GM12878 (cell line): ENCODE measurements at regions not wholly inside any gene's neighbourhood (a gene's known extent, or its start where the extent isn't known, plus 50 kb on each side); places are given as distances from the start of the nearest gene placed in this dataset.
A peak's percentile ranks its signal among the peaks of the same experiment; 100 is the strongest.

Experiments
- ASH2L ChIP-seq: fragments of 300-600, 200-600 bp; sonication (generic); IDR thresholded peaks from 2 replicates; pipeline ENCODE4 v1.6.1; 2017; ENCODE audit warnings: low read depth, mild to moderate bottlenecking, borderline replicate concordance
- BCL3 ChIP-seq: IDR thresholded peaks from 2 replicates; pipeline ENCODE4 v1.6.1; 2011; ENCODE audit warnings: borderline replicate concordance, low read depth, mild to moderate bottlenecking, moderate library complexity, low read length; ENCODE audit not compliant: insufficient read depth, poor library complexity, severe bottlenecking
- CEBPZ ChIP-seq: fragments of 150-350 bp; IDR thresholded peaks from 2 replicates; pipeline ENCODE4 v1.6.1; 2016; ENCODE audit warnings: low read depth, low read length
- CHD4 ChIP-seq: fragments of 200-600 bp; sonication (generic); IDR thresholded peaks from 2 replicates; pipeline ENCODE4 v1.6.1; 2016; ENCODE audit warnings: mild to moderate bottlenecking
- CREB1 ChIP-seq: IDR thresholded peaks from 2 replicates; pipeline ENCODE4 v1.6.1; 2012; ENCODE audit warnings: low read depth, mild to moderate bottlenecking, inconsistent platforms
- ESRRA ChIP-seq: IDR thresholded peaks from 2 replicates; pipeline ENCODE4 v1.6.1; 2012; ENCODE audit warnings: mild to moderate bottlenecking, low read length, improper control_type of control experiment
- HDGF ChIP-seq: fragments of 450-650 bp; IDR thresholded peaks from 2 replicates; pipeline ENCODE4 v1.6.1; 2016; ENCODE audit warnings: antibody characterized with exemption
- JUND ChIP-seq: IDR thresholded peaks from 2 replicates; pipeline ENCODE4 v1.6.1; 2012; ENCODE audit warnings: low read depth, mild to moderate bottlenecking, low read length, improper control_type of control experiment, moderate library complexity
- KLF5 ChIP-seq: fragments of 450-650 bp; IDR thresholded peaks from 2 replicates; pipeline ENCODE4 v1.6.1; 2014; ENCODE audit warnings: mild to moderate bottlenecking; ENCODE audit not compliant: partially characterized antibody
- NBN ChIP-seq: fragments of 450-650 bp; IDR thresholded peaks from 2 replicates; pipeline ENCODE4 v1.6.1; 2016
- NFXL1 ChIP-seq: fragments of 450-650 bp; IDR thresholded peaks from 2 replicates; pipeline ENCODE4 v1.6.1; 2017; ENCODE audit warnings: antibody characterized with exemption, mild to moderate bottlenecking, borderline replicate concordance
- NKRF ChIP-seq: fragments of 450-650 bp; conservative IDR thresholded peaks from 2 replicates; pipeline ENCODE4 v1.6.1; 2017; ENCODE audit warnings: mild to moderate bottlenecking, moderate library complexity
- POLR2A ChIP-seq: IDR thresholded peaks from 2 replicates; pipeline ENCODE4 v1.6.1; 2011; ENCODE audit warnings: low read depth, mild to moderate bottlenecking, low read length
- POLR2AphosphoS2 ChIP-seq: IDR thresholded peaks from 2 replicates; pipeline ENCODE4 v1.6.1; 2011; ENCODE audit warnings: low read depth, mild to moderate bottlenecking, low read length, improper control_type of control experiment, moderate library complexity
- RBBP5 ChIP-seq: fragments of 200-600 bp; sonication (generic); conservative IDR thresholded peaks from 2 replicates; pipeline ENCODE4 v1.6.1; 2016
- SMAD5 ChIP-seq: IDR thresholded peaks from 2 replicates; pipeline ENCODE4 v1.6.1; 2016; ENCODE audit warnings: antibody characterized with exemption, low read depth
- SREBF2 ChIP-seq: IDR thresholded peaks from 2 replicates; pipeline ENCODE4 v1.6.1; 2012; ENCODE audit warnings: mild to moderate bottlenecking, low read length
- STAT3 ChIP-seq: IDR thresholded peaks from 2 replicates; pipeline ENCODE4 v1.6.1; 2011; ENCODE audit warnings: low read depth, low read length, improper control_type of control experiment
- TAF1 ChIP-seq: IDR thresholded peaks from 2 replicates; pipeline ENCODE4 v1.6.1; 2011; ENCODE audit warnings: mild to moderate bottlenecking, low read depth, low read length, borderline replicate concordance
- TCF7 ChIP-seq: IDR thresholded peaks from 2 replicates; pipeline ENCODE4 v1.6.1; 2014; ENCODE audit warnings: antibody characterized with exemption, borderline replicate concordance
- ZBTB33 ChIP-seq: fragments of 450-650 bp; IDR thresholded peaks from 2 replicates; pipeline ENCODE4 v1.6.1; 2017; ENCODE audit warnings: mild to moderate bottlenecking
- TF ChIP-seq, protein P1 (sequence below): fragments of 450-650 bp; IDR thresholded peaks from 2 replicates; pipeline ENCODE4 v1.6.1; 2016; ENCODE audit warnings: mild to moderate bottlenecking
- TF ChIP-seq, protein P2 (sequence below): IDR thresholded peaks from 2 replicates; pipeline ENCODE4 v1.6.1; 2012; ENCODE audit warnings: low read length, inconsistent platforms

GRCh38 chr12:11497995-11498394 lies 102.6 kb upstream of the PRB2 start (continued):
- TF ChIP-seq CEBPZ: no peak
- no peak for TF ChIP-seq HDGF
- TF ChIP-seq, protein P1, sequence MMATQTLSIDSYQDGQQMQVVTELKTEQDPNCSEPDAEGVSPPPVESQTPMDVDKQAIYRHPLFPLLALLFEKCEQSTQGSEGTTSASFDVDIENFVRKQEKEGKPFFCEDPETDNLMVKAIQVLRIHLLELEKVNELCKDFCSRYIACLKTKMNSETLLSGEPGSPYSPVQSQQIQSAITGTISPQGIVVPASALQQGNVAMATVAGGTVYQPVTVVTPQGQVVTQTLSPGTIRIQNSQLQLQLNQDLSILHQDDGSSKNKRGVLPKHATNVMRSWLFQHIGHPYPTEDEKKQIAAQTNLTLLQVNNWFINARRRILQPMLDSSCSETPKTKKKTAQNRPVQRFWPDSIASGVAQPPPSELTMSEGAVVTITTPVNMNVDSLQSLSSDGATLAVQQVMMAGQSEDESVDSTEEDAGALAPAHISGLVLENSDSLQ: 0 out of 2 replicates have a peak, but pooled peaks have one; percentile 15
- no peak for TF ChIP-seq BCL3
- no peak for TF ChIP-seq STAT3
- no peak for TF ChIP-seq POLR2AphosphoS2
- no peak for TF ChIP-seq RBBP5
- no peak for TF ChIP-seq CREB1
- TF ChIP-seq ESRRA: no peak
- TF ChIP-seq KLF5: no peak
- TF ChIP-seq, protein P2, sequence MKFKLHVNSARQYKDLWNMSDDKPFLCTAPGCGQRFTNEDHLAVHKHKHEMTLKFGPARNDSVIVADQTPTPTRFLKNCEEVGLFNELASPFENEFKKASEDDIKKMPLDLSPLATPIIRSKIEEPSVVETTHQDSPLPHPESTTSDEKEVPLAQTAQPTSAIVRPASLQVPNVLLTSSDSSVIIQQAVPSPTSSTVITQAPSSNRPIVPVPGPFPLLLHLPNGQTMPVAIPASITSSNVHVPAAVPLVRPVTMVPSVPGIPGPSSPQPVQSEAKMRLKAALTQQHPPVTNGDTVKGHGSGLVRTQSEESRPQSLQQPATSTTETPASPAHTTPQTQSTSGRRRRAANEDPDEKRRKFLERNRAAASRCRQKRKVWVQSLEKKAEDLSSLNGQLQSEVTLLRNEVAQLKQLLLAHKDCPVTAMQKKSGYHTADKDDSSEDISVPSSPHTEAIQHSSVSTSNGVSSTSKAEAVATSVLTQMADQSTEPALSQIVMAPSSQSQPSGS: 0 out of 2 replicates have a peak, but pooled peaks have one; percentile 44
- TF ChIP-seq NKRF: no peak
- TF ChIP-seq JUND: no peak
- TF ChIP-seq SMAD5: no peak
- TF ChIP-seq SREBF2: no peak
- no peak for TF ChIP-seq TAF1
- no peak for TF ChIP-seq POLR2A
- TF ChIP-seq TCF7: peak; percentile 82
- TF ChIP-seq NBN: no peak
- TF ChIP-seq ASH2L: no peak
- no peak for TF ChIP-seq CHD4
- TF ChIP-seq NFXL1: no peak
- TF ChIP-seq ZBTB33: no peak
